Testis (tissue), 2 donors: ENCODE measurements at regions not wholly inside any gene's neighbourhood (a gene's known extent, or its start where the extent isn't known, plus 50 kb on each side); places are given as distances from the start of the nearest gene placed in this dataset.

Experiments used
- POLR2A ChIP-seq: fragments of 450-650 bp; IDR thresholded peaks from one replicate; pipeline ENCODE4 v1.6.1; 2017; ENCODE audit warnings: antibody characterized with exemption, mild to moderate bottlenecking, moderate library complexity
- TF ChIP-seq, protein P1 (sequence below), 3 experiments: fragments of 450-650 bp in 2 of 3; fragments of 200-600 bp in 1 of 3; sonication (generic) in 1 of 3; IDR thresholded peaks; one replicate each; pipeline ENCODE4 v1.5.1; 2016 to 2019; ENCODE audit warnings: antibody characterized with exemption in 3 of 3, mild to moderate bottlenecking in 2 of 3, moderate library complexity in 1 of 3

DNA sequence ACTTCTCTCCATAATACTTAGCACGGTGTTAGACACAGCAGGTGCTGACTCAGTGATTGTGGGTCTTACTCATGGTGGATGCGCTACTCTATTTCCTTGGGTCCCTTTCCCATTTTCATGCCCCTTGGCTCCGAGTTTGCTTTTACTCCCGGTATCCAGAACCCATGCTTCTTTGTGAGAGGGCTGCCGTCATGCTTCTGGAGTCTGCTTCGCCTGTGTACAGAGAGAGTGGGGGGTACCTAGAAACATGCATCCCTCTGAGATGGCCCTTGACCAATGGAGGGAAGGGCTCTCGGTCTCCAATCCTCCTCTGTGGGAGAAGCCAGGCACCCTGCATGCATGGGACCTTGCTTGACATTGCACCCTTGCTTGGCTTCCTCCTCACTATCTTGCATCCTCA lies 160.4 kb downstream of the NRN1 start:
- TF ChIP-seq, protein P1, sequence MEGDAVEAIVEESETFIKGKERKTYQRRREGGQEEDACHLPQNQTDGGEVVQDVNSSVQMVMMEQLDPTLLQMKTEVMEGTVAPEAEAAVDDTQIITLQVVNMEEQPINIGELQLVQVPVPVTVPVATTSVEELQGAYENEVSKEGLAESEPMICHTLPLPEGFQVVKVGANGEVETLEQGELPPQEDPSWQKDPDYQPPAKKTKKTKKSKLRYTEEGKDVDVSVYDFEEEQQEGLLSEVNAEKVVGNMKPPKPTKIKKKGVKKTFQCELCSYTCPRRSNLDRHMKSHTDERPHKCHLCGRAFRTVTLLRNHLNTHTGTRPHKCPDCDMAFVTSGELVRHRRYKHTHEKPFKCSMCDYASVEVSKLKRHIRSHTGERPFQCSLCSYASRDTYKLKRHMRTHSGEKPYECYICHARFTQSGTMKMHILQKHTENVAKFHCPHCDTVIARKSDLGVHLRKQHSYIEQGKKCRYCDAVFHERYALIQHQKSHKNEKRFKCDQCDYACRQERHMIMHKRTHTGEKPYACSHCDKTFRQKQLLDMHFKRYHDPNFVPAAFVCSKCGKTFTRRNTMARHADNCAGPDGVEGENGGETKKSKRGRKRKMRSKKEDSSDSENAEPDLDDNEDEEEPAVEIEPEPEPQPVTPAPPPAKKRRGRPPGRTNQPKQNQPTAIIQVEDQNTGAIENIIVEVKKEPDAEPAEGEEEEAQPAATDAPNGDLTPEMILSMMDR (IDR thresholded peaks at IDR 0.05), result no peak
- TF ChIP-seq POLR2A, result no peak
